Cardiac muscle cell (in vitro differentiated cells and primary cell): ENCODE measurements at regions not wholly inside any gene's neighbourhood (a gene's known extent, or its start where the extent isn't known, plus 50 kb on each side); places are given as distances from the start of the nearest gene placed in this dataset.

ENCODE experiments used
- DNase-seq, 2 donors: peaks; one replicate each; pipeline versions ENCODE4 v3.0.0 to v3.0.0-alpha.2; 2010 to 2017; ENCODE audit warnings: low read depth in 1 of 2, low spot score in 1 of 2
- H3K27ac ChIP-seq: fragments of 200-600 bp; sonication (generic); 2 replicates; pipeline ENCODE4 v1.5.1; 2016
- H3K27me3 ChIP-seq: fragments of 200-600 bp; sonication (generic); 2 replicates; pipeline ENCODE4 v1.6.0; 2016; ENCODE audit warnings: control low read depth
- H3K36me3 ChIP-seq: fragments of 200-600 bp; sonication (generic); 2 replicates; pipeline ENCODE4 v1.5.1; 2016; ENCODE audit warnings: control low read depth
- H3K4me1 ChIP-seq: fragments of 200-600 bp; sonication (generic); 2 replicates; pipeline ENCODE4 v1.8.1; 2017; ENCODE audit warnings: low read depth, mild to moderate bottlenecking, mixed run types
- H3K4me3 ChIP-seq: fragments of 200-600 bp; sonication (generic); 2 replicates; pipeline ENCODE4 v1.5.1; 2016; ENCODE audit warnings: mild to moderate bottlenecking
- H3K9me3 ChIP-seq: fragments of 200-600 bp; sonication (generic); 2 replicates; pipeline ENCODE4 v1.5.1; 2017; ENCODE audit warnings: low read depth, mild to moderate bottlenecking, control low read depth
- TF ChIP-seq, protein P1 (sequence below): IDR thresholded peaks from 2 replicates; pipeline ENCODE4 v1.5.1; 2012; ENCODE audit warnings: low read depth, mild to moderate bottlenecking, low read length

DNA sequence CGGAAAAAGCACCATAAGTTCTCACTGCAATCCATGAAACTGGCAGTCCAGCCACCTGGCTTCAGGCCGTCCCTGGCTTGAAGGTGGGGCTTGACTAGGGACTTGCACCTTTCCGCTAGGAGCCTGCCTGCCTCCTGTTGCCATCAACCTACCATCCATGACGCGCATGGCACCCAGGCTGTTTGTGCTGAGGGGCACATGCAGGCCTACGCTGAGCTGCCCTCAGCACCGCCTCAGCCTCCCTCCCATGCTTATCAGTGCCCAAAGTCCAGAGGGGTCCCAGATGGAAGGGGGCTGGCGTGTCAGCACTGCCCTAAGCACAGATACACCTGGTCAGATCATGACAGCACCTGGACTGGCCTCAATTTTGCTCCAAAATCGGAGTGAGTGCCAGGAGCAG, 190.2 kb upstream of the LYPLAL1 start:
- DNase-seq = no peak
- TF ChIP-seq, protein P1, sequence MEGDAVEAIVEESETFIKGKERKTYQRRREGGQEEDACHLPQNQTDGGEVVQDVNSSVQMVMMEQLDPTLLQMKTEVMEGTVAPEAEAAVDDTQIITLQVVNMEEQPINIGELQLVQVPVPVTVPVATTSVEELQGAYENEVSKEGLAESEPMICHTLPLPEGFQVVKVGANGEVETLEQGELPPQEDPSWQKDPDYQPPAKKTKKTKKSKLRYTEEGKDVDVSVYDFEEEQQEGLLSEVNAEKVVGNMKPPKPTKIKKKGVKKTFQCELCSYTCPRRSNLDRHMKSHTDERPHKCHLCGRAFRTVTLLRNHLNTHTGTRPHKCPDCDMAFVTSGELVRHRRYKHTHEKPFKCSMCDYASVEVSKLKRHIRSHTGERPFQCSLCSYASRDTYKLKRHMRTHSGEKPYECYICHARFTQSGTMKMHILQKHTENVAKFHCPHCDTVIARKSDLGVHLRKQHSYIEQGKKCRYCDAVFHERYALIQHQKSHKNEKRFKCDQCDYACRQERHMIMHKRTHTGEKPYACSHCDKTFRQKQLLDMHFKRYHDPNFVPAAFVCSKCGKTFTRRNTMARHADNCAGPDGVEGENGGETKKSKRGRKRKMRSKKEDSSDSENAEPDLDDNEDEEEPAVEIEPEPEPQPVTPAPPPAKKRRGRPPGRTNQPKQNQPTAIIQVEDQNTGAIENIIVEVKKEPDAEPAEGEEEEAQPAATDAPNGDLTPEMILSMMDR = no peak
- H3K9me3 ChIP-seq = no peaks in the 10 kb centered on the region
- no peaks in the 10 kb centered on the region for H3K4me1 ChIP-seq
- no peak overlapping the region for H3K27ac ChIP-seq
- no peaks in the 10 kb centered on the region for H3K36me3 ChIP-seq
- H3K27me3 ChIP-seq = no peaks in the 10 kb centered on the region
- H3K4me3 ChIP-seq = no peak overlapping the region

DNA sequence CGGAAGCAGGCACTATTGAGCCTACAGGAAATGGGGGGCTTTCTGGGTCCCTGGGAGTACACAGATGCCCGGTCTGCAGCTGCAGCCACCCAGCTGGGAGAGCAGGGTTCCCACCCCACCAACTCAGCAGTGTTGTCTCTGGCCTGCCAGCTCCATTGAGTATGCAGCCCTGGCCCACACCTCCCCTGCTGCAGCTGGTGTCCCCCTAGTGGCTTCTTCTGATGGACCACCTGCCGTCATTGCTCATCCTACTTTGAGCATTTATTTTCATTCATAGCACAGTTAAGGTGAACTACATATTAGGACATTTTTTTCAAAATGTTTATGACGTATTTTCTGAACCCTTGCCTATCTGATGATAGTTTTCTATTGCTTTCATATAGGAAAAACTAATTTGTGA, 189.8 kb upstream of the LYPLAL1 start:
- Histone ChIP-seq H3K36me3 (no peaks in the 10 kb centered on the region), H3K27ac (no peak overlapping the region), H3K4me1 (no peaks in the 10 kb centered on the region), H3K27me3 (no peaks in the 10 kb centered on the region), H3K9me3 (no peaks in the 10 kb centered on the region), H3K4me3 (no peak overlapping the region)
- DNase-seq = peak in 1 of 2 donors; percentile 6
- TF ChIP-seq, protein P1 = peak; percentile 16

DNA sequence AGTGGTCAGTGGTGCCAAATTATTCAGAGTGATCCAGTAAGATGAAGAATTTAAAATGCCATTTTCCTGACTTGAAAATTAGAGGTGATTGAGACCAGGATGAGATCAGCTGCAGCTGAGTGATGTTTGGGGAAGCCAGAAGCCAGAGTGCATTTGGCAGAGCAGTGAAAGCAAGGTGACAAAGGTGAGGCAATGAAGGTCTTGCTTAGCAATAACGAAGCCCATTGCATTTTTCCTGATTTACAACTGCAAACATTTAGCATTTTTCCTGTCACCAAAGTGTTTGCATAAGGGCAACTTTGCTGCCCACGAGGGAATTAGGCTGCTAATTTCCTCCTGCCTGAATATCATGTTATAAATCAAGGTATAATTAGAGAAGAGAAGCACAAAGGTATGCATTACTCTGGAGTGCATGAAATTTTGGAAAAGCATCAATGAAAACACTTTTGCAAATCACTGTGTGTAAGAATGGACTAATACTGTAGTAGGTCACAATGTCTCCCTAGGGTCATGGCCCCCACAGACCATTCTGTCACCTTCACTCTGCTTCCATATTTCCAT, 188.2 kb upstream of the LYPLAL1 start:
- DNase-seq = no peak
- TF ChIP-seq, protein P1 = no peak
- Histone ChIP-seq H3K27ac (no peak overlapping the region), H3K36me3 (no peaks in the 10 kb centered on the region), H3K27me3 (no peaks in the 10 kb centered on the region), H3K4me3 (no peak overlapping the region), H3K4me1 (no peaks in the 10 kb centered on the region), H3K9me3 (no peaks in the 10 kb centered on the region)

DNA sequence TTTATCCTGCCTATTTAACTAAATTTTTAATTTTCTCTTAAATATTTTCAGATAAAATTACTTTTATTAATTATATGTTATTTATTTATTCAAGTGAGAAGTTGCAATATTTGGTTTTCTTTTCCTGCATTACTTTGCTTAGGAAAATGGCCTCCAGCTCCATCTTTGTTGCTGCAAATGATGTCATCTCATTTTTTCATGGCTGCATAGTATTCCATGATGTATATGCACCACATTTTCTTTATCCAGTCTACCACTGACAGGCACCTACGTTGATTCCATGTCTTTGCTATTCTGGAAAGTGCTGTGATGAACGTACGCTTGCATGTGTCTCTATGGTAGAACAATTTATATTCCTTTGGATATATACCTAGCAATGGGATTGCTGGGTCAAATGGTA, 186.9 kb upstream of the LYPLAL1 start:
- H3K4me3 ChIP-seq = no peak overlapping the region
- TF ChIP-seq, protein P1 = no peak
- no peaks in the 10 kb centered on the region for H3K27me3 ChIP-seq
- H3K9me3 ChIP-seq = no peaks in the 10 kb centered on the region
- no peaks in the 10 kb centered on the region for H3K36me3 ChIP-seq
- H3K4me1 ChIP-seq = no peaks in the 10 kb centered on the region
- no peak for DNase-seq
- no peak overlapping the region for H3K27ac ChIP-seq

DNA sequence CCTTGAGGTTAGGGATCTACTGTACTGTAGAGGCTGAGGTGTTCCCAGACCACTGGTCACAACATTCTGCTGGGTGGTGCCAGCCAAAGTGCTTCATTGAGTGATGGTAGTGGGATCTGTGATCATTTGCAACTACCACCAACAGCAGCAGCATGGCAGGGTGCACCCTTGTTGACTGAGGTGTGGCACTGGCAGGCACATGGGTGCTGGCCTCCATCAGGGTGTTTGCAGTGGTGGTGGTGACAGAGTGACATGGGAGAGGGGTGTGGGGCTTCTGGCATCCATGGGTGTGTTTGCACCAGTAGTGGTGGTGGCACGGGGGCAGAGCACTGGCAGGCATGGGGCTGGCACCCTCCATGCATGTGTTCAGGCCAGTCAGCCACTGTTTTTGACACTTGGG, 183.7 kb upstream of the LYPLAL1 start:
- DNase-seq = no peak
- Histone ChIP-seq H3K9me3 (no peaks in the 10 kb centered on the region), H3K27me3 (no peaks in the 10 kb centered on the region), H3K4me3 (no peak overlapping the region), H3K36me3 (no peaks in the 10 kb centered on the region), H3K4me1 (no peaks in the 10 kb centered on the region), H3K27ac (no peak overlapping the region)
- TF ChIP-seq, protein P1 = no peak

DNA sequence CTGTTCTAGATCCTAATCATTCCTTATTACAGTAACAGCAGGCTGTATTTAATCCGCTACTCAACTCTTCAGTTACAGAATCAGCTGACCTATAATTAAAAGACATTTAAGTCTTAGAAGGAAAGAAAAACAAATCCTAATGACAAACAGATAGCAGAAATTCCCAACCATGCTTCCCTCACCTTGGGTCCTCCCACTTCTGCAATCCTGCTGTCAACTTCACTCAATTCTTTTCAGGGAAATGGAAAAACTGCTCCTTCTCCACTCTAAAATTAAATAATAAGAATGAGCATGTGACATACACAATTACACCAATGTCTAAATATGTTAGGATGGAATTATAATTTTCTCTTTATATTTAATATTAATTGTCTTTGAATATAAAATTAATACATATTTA, 182.6 kb upstream of the LYPLAL1 start:
- H3K9me3 ChIP-seq = no peaks in the 10 kb centered on the region
- H3K4me1 ChIP-seq = no peaks in the 10 kb centered on the region
- no peaks in the 10 kb centered on the region for H3K36me3 ChIP-seq
- H3K4me3 ChIP-seq = no peak overlapping the region
- no peak for DNase-seq
- H3K27ac ChIP-seq = no peak overlapping the region
- TF ChIP-seq, protein P1 = no peak
- H3K27me3 ChIP-seq = no peaks in the 10 kb centered on the region
